BE2C (cell line): ENCODE measurements at regions not wholly inside any gene's neighbourhood (a gene's known extent, or its start where the extent isn't known, plus 50 kb on each side); places are given as distances from the start of the nearest gene placed in this dataset.
"Not testable (repeated sequence)": the region's sequence is repeated elsewhere in the genome, so short reads cannot be mapped to it uniquely, and the experiment has no call there.

Experiments used
- DNase-seq: peaks from one replicate; pipeline ENCODE4 v3.0.0-alpha.2; 2020
- H3K27me3 ChIP-seq: fragments of 250-450 bp; sonication (Bioruptor Pico); 2 replicates; pipeline ENCODE4 v1.5.1; 2020; ENCODE audit warnings: mild to moderate bottlenecking
- H3K36me3 ChIP-seq: fragments of 250-450 bp; sonication (Bioruptor Pico); 2 replicates; pipeline ENCODE4 v1.5.1; 2020; ENCODE audit warnings: mild to moderate bottlenecking
- H3K4me1 ChIP-seq: fragments of 250-450 bp; sonication (Bioruptor Pico); 2 replicates; pipeline ENCODE4 v1.5.1; 2020
- H3K4me3 ChIP-seq: 2 replicates; pipeline ENCODE4 v1.5.1; 2011; ENCODE audit warnings: low read depth, low read length
- H3K9me3 ChIP-seq: fragments of 250-450 bp; sonication (Bioruptor Pico); 2 replicates; pipeline ENCODE4 v1.5.1; 2020
- CTCF ChIP-seq: IDR thresholded peaks from 2 replicates; pipeline ENCODE4 v1.5.1; 2012; ENCODE audit warnings: mild to moderate bottlenecking, low read depth, low read length

- Histone ChIP-seq H3K4me3 (no peak overlapping the region), H3K4me1 (peaks cover 54% of the 10 kb centered on the region), H3K36me3 (no peaks in the 10 kb centered on the region; the same call in 1 of the 2 replicates), H3K9me3 (no peaks in the 10 kb centered on the region), H3K27me3 (no peaks in the 10 kb centered on the region)
- no peak for TF ChIP-seq CTCF
- no peak for DNase-seq
Measured at GRCh38 chr14:100426314-100426713, 103.2 kb downstream of the SLC25A47 start.

GRCh38 chr14:100427166-100427565 lies 104.0 kb downstream of the SLC25A47 start:
- Histone ChIP-seq H3K4me3 (no peak overlapping the region), H3K36me3 (no peaks in the 10 kb centered on the region; the same call in 1 of the 2 replicates), H3K4me1 (peaks cover 46% of the 10 kb centered on the region), H3K27me3 (no peaks in the 10 kb centered on the region), H3K9me3 (no peaks in the 10 kb centered on the region)
- no peak for DNase-seq
- no peak for TF ChIP-seq CTCF

- TF ChIP-seq CTCF = no peak
- Histone ChIP-seq H3K4me1 (peaks cover 39% of the 10 kb centered on the region), H3K9me3 (no peaks in the 10 kb centered on the region), H3K4me3 (no peak overlapping the region), H3K27me3 (no peaks in the 10 kb centered on the region), H3K36me3 (no peaks in the 10 kb centered on the region; the same call in 1 of the 2 replicates)
- DNase-seq = no peak
Measured at GRCh38 chr14:100428727-100429126, 105.6 kb downstream of the SLC25A47 start.

GRCh38 chr14:100429537-100429936 lies 106.4 kb downstream of the SLC25A47 start:
- Histone ChIP-seq H3K27me3 (no peaks in the 10 kb centered on the region), H3K36me3 (no peaks in the 10 kb centered on the region; the same call in 1 of the 2 replicates), H3K9me3 (no peaks in the 10 kb centered on the region), H3K4me3 (no peak overlapping the region), H3K4me1 (peaks cover 31% of the 10 kb centered on the region)
- DNase-seq = no peak
- TF ChIP-seq CTCF = no peak

GRCh38 chr14:100430571-100430970 lies 107.4 kb downstream of the SLC25A47 start:
- Histone ChIP-seq H3K27me3 (no peaks in the 10 kb centered on the region), H3K4me3 (no peak overlapping the region), H3K36me3 (no peaks in the 10 kb centered on the region; the same call in 1 of the 2 replicates), H3K4me1 (peaks cover 26% of the 10 kb centered on the region), H3K9me3 (no peaks in the 10 kb centered on the region)
- no peak for DNase-seq
- TF ChIP-seq CTCF = no peak

GRCh38 chr14:100431461-100431860 lies 108.3 kb downstream of the SLC25A47 start:
- peaks cover 30% of the 10 kb centered on the region for H3K4me1 ChIP-seq
- not testable (repeated sequence) for H3K27me3 ChIP-seq, DNase-seq, H3K9me3 ChIP-seq, H3K36me3 ChIP-seq, H3K4me3 ChIP-seq
